ENCODE measurements at regions not wholly inside any gene's neighbourhood (a gene's known extent, or its start where the extent isn't known, plus 50 kb on each side); places are given as distances from the start of the nearest gene placed in this dataset.

DNA sequence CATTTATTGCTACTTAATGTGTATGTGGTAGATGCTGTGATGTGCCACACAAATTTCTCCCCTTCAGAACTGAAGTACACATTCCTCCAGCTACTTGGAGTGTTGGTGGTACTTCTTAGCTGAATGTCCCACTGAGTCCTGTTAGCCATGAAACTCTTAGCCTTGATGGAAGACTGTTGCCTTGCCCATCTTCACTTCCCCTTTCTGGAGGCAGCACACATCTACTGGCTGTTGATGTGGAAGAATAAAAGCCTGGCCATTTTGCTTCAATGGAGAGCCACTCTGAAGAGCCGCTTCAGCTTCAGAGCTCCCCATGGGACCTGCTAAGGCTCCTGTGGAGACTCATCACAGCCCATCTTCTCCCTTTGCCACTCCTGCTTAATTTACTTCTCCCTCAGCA is 157.7 kb upstream of the PITX2 start:
- no peak for DNase-seq

DNA sequence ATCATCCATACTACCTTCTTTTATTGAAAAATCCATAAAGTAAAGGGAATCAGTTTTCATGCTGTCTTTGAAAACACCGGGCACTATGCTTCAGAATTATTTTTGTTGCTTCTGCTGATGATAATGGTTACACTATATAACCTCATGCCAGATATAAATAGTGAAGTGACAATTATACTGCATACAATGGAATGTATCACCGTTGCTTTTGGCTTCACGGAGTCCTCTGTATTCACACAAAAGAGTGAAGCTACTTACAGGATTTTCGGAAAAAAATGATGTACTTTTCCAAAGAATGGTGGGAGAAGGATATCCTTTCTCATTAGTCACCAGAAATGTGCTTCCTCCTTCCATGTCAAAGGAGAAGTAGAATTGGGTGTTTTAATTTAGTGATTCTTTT is 159.1 kb upstream of the PITX2 start:
- DNase-seq: no peak

DNA sequence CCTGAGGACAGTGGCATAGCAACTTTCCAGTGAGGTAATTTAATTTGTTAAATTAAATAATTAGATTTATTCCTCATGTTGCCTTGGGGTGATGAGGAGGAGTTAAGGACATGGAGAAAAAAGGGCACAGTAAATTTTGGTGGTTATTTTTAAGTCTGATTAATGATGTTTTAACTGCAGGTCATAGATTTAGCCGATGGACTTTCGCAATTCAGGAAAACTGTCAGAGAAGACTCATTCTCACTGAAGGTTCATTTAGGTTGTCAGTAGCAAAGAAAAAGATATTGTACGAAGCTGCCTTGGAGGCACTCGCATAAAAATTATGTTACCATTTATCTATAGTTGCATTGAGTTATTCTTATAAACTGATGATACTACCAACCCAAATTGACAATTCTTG is 164.2 kb upstream of the PITX2 start:
- no peak for DNase-seq

- DNase-seq: no peak
Observed at GRCh38 chr4:110787707-110788106, 164.8 kb upstream of the PITX2 start.

GRCh38 chr4:110788302-110788701 is 165.4 kb upstream of the PITX2 start:
- no peak for DNase-seq

DNA sequence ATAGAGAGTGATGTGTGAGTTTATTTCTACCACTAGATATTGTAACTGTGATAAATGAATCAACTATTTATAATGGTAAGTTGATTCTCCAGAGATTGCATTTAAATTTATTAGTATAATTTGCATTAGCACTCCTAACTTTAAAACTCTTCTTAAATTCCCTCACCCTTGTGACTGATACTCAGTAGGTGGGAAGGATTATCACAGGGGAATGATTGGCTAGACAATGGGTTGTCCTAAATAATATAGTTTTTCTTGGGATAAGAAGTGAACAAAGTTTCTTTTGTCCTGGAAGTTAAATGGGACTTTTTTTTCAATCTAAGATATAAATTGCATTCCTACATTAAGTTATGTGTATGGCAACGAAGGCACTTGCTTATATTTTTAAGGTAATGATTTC is 169.2 kb upstream of the PITX2 start:
- DNase-seq: no peak

GRCh38 chr4:110793381-110793801 is 170.5 kb upstream of the PITX2 start:
- no peak for DNase-seq

- DNase-seq: no peak
Observed at GRCh38 chr4:110793890-110794554, 171.1 kb upstream of the PITX2 start.

DNA sequence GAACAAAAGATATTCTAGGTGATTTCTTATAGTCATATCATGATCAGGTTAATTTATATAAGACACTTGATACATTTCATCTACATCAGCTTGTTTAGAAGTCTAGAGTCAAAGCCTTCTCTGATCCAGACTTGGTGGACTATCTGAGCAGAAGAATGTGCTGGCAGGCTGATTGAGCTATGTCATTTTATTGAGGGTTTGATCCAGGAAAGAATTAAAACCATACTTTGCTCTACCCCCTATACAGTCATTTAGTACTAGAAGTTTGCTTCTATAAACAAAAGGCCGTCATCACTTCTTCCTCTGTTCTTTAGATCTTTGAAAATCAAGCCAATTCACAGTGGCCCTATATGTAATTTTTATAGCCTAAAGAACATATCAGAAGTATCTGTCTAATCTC is 173.1 kb upstream of the PITX2 start:
- DNase-seq: no peak

GRCh38 chr4:110797486-110797885 is 174.6 kb upstream of the PITX2 start:
- no peak for DNase-seq

GRCh38 chr4:110798687-110799086 is 175.8 kb upstream of the PITX2 start:
- DNase-seq: no peak

GRCh38 chr4:110799211-110799610 is 176.3 kb upstream of the PITX2 start:
- DNase-seq: no peak

- DNase-seq: no peak
Observed at GRCh38 chr4:110801591-110801990, 178.7 kb upstream of the PITX2 start.

DNA sequence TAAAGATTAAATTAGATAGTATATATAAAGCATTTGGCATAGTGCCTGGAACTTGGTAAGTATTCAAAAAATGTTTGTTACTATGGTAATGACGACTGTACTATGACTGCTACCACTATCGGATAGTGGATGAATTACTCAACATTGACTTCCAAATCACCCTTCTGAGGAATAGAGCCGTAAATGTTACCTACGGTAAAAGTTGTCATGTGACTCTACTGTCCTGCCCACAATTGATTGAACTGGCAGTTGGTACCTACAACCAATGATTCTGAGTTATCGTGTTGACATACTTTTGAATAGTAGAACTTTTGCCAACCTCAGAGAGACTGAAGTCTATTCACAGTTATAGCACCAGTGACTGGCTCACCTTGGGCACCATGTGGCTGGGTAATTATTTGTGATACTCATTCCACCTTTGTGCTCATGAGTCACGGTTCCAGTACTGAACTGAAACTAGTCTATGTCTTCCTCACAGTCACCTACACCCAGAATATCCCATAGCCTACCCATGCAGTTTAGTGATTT is 185.5 kb upstream of the PITX2 start:
- no peak for DNase-seq

DNA sequence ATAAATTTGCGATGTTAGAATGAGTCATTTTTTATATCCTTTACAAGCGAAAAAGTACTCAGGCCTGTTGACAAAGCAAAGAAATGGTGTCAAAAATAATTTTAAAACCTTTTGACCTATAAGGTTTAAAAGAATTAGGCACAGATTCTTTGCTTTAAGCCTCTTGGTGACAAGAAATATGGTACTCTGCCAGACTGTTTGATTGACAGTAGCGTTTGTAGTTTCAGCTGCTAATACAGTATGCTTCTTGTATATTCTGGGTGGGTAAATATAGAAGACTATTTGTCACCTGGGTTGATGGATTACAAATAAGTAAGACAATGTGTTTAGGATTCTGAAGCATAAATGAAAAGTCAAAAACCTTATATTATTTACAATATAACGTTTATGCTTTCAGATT is 193.1 kb upstream of the PITX2 start:
- no peak for DNase-seq

- no peak for DNase-seq
Observed at GRCh38 chr4:110816367-110816766, 193.5 kb upstream of the PITX2 start.

DNA sequence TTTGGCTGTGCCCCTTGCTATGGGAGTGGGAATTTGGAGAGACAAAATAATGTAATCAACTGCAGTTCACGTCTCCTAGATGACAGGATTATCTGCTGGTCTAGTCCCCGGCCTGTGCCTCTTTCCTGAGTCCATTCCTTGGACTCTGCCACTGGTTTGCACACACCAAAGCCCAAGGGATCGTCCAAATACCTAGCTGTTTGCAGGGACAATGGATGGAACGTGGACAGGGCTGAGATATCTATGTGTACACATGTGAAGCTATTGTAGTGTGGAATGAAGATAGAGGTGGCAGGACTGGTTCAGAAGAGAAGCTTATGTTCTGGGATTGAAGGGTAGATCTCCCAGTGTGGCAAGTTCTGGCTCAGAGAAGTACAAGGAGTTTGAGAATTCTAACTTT is 198.3 kb upstream of the PITX2 start:
- no peak for DNase-seq

- DNase-seq: no peak
Observed at GRCh38 chr4:110823251-110823650, 200.4 kb upstream of the PITX2 start.

DNA sequence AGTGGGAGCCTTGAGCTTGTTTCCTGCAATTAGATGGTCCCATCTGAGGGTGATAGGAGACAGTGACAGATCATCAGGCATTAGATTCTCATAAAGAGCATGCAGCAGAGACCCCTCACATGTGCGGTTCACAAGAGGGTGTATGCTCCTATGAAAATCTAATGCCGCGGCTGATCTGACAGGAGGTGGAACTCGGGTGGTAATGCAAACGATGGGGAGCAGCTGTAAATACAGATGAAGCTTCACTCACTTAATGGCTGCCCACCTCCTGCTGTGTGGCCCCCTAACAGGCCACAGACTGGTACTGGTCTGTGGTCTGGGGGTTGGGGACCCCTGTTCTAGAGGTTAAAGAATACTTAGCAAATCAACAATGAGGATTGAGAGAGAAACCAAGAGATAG is 201.5 kb upstream of the PITX2 start:
- DNase-seq: no peak

DNA sequence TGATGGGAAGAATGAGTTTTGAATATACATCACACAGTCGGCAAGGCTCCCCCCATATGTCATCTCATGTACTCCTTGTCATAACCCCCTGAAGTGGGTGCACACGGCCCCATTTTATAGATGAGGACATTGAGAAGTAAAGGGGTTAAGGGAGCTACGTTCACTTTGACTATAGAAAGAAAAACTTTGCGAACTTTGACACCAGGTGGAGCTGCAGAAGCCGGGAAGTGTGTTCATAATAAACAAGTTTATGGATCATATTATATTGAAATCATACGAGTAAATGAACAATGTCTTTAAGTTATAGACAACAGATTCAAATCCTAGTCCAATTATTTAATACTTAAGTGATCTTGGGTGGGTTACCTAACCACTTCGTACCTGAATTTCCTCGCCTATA is 203.8 kb upstream of the PITX2 start:
- DNase-seq: no peak

DNA sequence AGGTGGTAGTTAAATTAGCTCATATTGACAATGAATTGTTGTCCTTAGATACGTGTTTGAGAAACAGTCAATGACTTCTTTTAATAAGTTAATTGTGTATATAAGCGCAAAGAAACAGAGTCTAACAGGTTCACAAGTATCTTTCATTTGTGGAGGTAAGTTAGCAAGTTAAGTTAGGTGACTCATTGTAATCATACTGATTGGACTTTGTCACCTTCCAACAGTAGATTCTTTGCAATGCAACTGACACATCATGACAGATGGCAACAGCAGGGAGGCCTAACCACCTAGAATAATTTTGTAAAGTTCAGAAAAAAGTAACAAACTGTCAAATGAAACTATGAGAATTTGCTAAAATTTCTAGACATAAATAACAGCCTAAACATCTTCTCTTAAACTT is 207.6 kb upstream of the PITX2 start:
- no peak for DNase-seq

DNA sequence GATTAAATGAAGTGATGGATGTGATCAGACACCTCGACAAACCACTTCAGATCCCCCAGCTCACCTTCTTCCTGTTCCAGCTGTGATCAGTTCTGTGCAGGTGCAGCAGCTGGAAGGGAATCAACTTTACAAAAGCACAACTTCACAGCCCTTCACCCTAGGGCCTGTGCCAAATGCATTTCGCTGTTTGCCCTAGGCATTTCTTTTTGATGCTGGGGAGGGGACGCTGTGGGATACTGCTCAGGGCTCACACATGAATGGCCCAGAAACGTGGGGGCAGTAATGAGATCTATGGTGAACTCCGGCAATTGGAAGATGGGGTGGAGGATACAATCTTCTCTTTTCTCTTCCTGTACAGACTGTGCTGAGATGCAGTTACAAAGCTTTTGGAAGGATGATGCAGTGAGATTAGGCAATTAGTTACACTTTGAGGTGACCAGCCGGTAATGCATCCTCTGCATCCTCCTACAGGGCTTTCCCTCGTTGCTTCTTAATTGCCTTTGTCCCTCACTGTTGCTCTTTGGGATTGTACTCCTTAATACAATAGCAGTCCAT is 215.1 kb upstream of the PITX2 start:
- DNase-seq: no peak

GRCh38 chr4:110840221-110840654 is 217.4 kb upstream of the PITX2 start:
- no peak for DNase-seq

- DNase-seq: no peak
Observed at GRCh38 chr4:110848787-110849186, 225.9 kb upstream of the PITX2 start.

- DNase-seq: no peak
Observed at GRCh38 chr4:110849461-110849860, 226.6 kb upstream of the PITX2 start.
